WTC11 (cell line): ENCODE measurements at regions not wholly inside any gene's neighbourhood (a gene's known extent, or its start where the extent isn't known, plus 50 kb on each side); places are given as distances from the start of the nearest gene placed in this dataset.
A peak's percentile ranks its signal among the peaks of the same experiment; 100 is the strongest.

Experiments used
- ELF4 ChIP-seq: sonication (generic); formaldehyde crosslinking; IDR thresholded peaks from 2 replicates; pipeline ENCODE4 v1.8.1; 2022; ENCODE audit warnings: low read depth, mild to moderate bottlenecking, moderate library complexity, missing genetic modification reagents
- GRHL2 ChIP-seq: fragments of 250-450 bp; sonication (Bioruptor Pico); IDR thresholded peaks from 2 replicates; pipeline ENCODE4 v1.8.0; 2022; ENCODE audit warnings: mild to moderate bottlenecking, moderate library complexity; ENCODE audit not compliant: insufficient replicate concordance, severe bottlenecking
- HMGA2 ChIP-seq: fragments of 250-450 bp; sonication (Bioruptor Pico); IDR thresholded peaks from 2 replicates; pipeline ENCODE4 v1.4.0; 2021; ENCODE audit warnings: mild to moderate bottlenecking, moderate library complexity
- MXD4 ChIP-seq: fragments of 250-450 bp; sonication (Bioruptor Pico); IDR thresholded peaks from 2 replicates; pipeline ENCODE4 v1.8.0; 2021; ENCODE audit warnings: mild to moderate bottlenecking, moderate library complexity, borderline replicate concordance
- NFATC4 ChIP-seq: fragments of 250-450 bp; sonication (Bioruptor Pico); IDR thresholded peaks from 2 replicates; pipeline ENCODE4 v1.9.0; 2021; ENCODE audit warnings: mild to moderate bottlenecking
- NR2C2 ChIP-seq: sonication (generic); formaldehyde crosslinking; IDR thresholded peaks from 2 replicates; pipeline ENCODE4 v1.8.0; 2022; ENCODE audit warnings: mild to moderate bottlenecking, missing genetic modification reagents
- SOX15 ChIP-seq: fragments of 250-450 bp; sonication (Bioruptor Pico); IDR thresholded peaks from 2 replicates; pipeline ENCODE4 v1.9.0; 2021; ENCODE audit warnings: mild to moderate bottlenecking
- ZNF232 ChIP-seq: sonication (generic); formaldehyde crosslinking; IDR thresholded peaks from 2 replicates; pipeline ENCODE4 v1.8.0; 2022; ENCODE audit warnings: mild to moderate bottlenecking, missing genetic modification reagents
- TF ChIP-seq, protein P1 (sequence below): sonication (generic); formaldehyde crosslinking; IDR thresholded peaks from 2 replicates; pipeline ENCODE4 v1.8.1; 2022; ENCODE audit warnings: mild to moderate bottlenecking, missing genetic modification reagents, moderate library complexity, borderline replicate concordance
- TF ChIP-seq, protein P2 (sequence below): sonication (generic); formaldehyde crosslinking; IDR thresholded peaks from 2 replicates; pipeline ENCODE4 v1.8.0; 2023; ENCODE audit warnings: missing genetic modification reagents
- TF ChIP-seq, protein P3 (sequence below): sonication (generic); formaldehyde crosslinking; IDR thresholded peaks from 2 replicates; pipeline ENCODE4 v1.8.0; 2022; ENCODE audit warnings: missing genetic modification reagents
- TF ChIP-seq, protein P4 (sequence below): fragments of 250-450 bp; sonication (Bioruptor Pico); IDR thresholded peaks from 2 replicates; pipeline ENCODE4 v1.8.0; 2021; ENCODE audit warnings: mild to moderate bottlenecking
- TF ChIP-seq, protein P5 (sequence below): sonication (generic); formaldehyde crosslinking; IDR thresholded peaks from 2 replicates; pipeline ENCODE4 v1.8.1; 2022; ENCODE audit warnings: missing genetic modification reagents, borderline replicate concordance
- TF ChIP-seq, protein P6 (sequence below): fragments of 250-450 bp; sonication (Bioruptor Pico); IDR thresholded peaks from 2 replicates; pipeline ENCODE4 v1.9.0; 2021; ENCODE audit warnings: moderate library complexity, mild to moderate bottlenecking, inconsistent platforms, borderline replicate concordance
- TF ChIP-seq, protein P7 (sequence below): sonication (generic); formaldehyde crosslinking; IDR thresholded peaks from 2 replicates; pipeline ENCODE4 v1.8.1; 2023; ENCODE audit warnings: mild to moderate bottlenecking, missing genetic modification reagents, borderline replicate concordance
- TF ChIP-seq, protein P8 (sequence below): sonication (generic); formaldehyde crosslinking; IDR thresholded peaks from 2 replicates; pipeline ENCODE4 v1.8.1; 2022; ENCODE audit warnings: mild to moderate bottlenecking, moderate library complexity, missing genetic modification reagents
- TF ChIP-seq, protein P9 (sequence below): sonication (generic); formaldehyde crosslinking; IDR thresholded peaks from 2 replicates; pipeline ENCODE4 v1.8.1; 2022; ENCODE audit warnings: low read depth, mild to moderate bottlenecking, moderate library complexity, missing genetic modification reagents, borderline replicate concordance
- TF ChIP-seq, protein P10 (sequence below): sonication (generic); formaldehyde crosslinking; IDR thresholded peaks from 2 replicates; pipeline ENCODE4 v1.8.0; 2022; ENCODE audit warnings: mild to moderate bottlenecking, missing genetic modification reagents
- TF ChIP-seq, protein P11 (sequence below): sonication (generic); formaldehyde crosslinking; IDR thresholded peaks from 2 replicates; pipeline ENCODE4 v1.8.1; 2023; ENCODE audit warnings: mild to moderate bottlenecking, missing genetic modification reagents, moderate library complexity

DNA sequence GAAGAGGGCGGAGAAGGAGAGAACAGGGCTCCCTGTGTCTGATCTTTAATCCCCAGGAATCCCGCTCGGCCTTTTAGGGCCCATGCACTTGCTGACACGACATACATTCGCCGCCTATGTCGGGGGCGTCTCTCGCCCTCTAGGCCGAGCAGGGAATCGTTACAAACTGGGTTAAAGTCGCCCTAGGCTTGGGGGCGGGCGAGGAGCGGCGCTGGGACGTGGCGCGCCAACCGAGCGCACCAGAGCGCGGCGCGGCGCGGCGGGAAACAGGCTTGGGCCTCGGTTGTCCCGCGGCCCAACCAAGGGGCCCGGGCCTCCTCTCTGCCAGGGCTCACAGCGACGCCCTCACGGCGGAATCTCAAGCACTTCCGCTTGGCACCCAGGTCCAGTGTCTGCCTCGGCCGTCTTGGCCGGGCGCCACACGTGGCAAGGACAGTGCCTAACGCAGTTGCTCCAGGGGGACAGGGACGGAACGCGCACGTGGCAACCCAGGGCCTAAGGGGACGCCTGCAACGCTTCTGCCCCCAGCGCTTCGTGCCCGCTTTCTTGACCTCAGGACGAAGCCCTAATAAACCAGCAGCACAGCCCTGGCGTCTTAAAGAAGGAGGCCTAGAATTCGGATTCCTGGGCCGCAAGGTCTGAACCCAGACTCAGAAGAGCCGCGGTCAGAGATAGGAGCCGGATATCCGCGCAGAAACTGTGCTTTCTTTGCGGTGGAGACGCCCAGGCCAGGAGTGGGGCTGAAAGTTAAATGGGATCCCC, 71.5 kb downstream of the NCR2 start (continued):
- TF ChIP-seq, protein P1, sequence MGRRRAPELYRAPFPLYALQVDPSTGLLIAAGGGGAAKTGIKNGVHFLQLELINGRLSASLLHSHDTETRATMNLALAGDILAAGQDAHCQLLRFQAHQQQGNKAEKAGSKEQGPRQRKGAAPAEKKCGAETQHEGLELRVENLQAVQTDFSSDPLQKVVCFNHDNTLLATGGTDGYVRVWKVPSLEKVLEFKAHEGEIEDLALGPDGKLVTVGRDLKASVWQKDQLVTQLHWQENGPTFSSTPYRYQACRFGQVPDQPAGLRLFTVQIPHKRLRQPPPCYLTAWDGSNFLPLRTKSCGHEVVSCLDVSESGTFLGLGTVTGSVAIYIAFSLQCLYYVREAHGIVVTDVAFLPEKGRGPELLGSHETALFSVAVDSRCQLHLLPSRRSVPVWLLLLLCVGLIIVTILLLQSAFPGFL (CRISPR knock-in tag): no peak
- no peak for TF ChIP-seq SOX15 (CRISPR knock-in tag)
- TF ChIP-seq, protein P2, sequence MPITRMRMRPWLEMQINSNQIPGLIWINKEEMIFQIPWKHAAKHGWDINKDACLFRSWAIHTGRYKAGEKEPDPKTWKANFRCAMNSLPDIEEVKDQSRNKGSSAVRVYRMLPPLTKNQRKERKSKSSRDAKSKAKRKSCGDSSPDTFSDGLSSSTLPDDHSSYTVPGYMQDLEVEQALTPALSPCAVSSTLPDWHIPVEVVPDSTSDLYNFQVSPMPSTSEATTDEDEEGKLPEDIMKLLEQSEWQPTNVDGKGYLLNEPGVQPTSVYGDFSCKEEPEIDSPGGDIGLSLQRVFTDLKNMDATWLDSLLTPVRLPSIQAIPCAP (CRISPR knock-in tag): 0 out of 2 replicates have a peak, but pooled peaks have one; percentile 37
- no peak for TF ChIP-seq ZNF232 (CRISPR knock-in tag)
- TF ChIP-seq, protein P3, sequence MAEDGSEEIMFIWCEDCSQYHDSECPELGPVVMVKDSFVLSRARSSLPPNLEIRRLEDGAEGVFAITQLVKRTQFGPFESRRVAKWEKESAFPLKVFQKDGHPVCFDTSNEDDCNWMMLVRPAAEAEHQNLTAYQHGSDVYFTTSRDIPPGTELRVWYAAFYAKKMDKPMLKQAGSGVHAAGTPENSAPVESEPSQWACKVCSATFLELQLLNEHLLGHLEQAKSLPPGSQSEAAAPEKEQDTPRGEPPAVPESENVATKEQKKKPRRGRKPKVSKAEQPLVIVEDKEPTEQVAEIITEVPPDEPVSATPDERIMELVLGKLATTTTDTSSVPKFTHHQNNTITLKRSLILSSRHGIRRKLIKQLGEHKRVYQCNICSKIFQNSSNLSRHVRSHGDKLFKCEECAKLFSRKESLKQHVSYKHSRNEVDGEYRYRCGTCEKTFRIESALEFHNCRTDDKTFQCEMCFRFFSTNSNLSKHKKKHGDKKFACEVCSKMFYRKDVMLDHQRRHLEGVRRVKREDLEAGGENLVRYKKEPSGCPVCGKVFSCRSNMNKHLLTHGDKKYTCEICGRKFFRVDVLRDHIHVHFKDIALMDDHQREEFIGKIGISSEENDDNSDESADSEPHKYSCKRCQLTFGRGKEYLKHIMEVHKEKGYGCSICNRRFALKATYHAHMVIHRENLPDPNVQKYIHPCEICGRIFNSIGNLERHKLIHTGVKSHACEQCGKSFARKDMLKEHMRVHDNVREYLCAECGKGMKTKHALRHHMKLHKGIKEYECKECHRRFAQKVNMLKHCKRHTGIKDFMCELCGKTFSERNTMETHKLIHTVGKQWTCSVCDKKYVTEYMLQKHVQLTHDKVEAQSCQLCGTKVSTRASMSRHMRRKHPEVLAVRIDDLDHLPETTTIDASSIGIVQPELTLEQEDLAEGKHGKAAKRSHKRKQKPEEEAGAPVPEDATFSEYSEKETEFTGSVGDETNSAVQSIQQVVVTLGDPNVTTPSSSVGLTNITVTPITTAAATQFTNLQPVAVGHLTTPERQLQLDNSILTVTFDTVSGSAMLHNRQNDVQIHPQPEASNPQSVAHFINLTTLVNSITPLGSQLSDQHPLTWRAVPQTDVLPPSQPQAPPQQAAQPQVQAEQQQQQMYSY (CRISPR knock-in tag): no peak
- TF ChIP-seq NR2C2 (CRISPR knock-in tag): no peak; the same call in 1 of the 2 replicates
- TF ChIP-seq, protein P4, sequence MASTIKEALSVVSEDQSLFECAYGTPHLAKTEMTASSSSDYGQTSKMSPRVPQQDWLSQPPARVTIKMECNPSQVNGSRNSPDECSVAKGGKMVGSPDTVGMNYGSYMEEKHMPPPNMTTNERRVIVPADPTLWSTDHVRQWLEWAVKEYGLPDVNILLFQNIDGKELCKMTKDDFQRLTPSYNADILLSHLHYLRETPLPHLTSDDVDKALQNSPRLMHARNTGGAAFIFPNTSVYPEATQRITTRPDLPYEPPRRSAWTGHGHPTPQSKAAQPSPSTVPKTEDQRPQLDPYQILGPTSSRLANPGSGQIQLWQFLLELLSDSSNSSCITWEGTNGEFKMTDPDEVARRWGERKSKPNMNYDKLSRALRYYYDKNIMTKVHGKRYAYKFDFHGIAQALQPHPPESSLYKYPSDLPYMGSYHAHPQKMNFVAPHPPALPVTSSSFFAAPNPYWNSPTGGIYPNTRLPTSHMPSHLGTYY (CRISPR knock-in tag): no peak
- TF ChIP-seq, protein P5, sequence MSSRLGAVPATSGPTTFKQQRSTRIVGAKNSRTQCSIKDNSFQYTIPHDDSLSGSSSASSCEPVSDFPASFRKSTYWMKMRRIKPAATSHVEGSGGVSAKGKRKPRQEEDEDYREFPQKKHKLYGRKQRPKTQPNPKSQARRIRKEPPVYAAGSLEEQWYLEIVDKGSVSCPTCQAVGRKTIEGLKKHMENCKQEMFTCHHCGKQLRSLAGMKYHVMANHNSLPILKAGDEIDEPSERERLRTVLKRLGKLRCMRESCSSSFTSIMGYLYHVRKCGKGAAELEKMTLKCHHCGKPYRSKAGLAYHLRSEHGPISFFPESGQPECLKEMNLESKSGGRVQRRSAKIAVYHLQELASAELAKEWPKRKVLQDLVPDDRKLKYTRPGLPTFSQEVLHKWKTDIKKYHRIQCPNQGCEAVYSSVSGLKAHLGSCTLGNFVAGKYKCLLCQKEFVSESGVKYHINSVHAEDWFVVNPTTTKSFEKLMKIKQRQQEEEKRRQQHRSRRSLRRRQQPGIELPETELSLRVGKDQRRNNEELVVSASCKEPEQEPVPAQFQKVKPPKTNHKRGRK (CRISPR knock-in tag): 0 out of 2 replicates have a peak, but pooled peaks have one; percentile 41
- TF ChIP-seq, protein P6, sequence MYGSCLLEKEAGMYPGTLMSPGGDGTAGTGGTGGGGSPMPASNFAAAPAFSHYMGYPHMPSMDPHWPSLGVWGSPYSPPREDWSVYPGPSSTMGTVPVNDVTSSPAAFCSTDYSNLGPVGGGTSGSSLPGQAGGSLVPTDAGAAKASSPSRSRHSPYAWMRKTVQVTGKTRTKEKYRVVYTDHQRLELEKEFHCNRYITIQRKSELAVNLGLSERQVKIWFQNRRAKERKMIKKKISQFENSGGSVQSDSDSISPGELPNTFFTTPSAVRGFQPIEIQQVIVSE: no peak
- TF ChIP-seq, protein P7, sequence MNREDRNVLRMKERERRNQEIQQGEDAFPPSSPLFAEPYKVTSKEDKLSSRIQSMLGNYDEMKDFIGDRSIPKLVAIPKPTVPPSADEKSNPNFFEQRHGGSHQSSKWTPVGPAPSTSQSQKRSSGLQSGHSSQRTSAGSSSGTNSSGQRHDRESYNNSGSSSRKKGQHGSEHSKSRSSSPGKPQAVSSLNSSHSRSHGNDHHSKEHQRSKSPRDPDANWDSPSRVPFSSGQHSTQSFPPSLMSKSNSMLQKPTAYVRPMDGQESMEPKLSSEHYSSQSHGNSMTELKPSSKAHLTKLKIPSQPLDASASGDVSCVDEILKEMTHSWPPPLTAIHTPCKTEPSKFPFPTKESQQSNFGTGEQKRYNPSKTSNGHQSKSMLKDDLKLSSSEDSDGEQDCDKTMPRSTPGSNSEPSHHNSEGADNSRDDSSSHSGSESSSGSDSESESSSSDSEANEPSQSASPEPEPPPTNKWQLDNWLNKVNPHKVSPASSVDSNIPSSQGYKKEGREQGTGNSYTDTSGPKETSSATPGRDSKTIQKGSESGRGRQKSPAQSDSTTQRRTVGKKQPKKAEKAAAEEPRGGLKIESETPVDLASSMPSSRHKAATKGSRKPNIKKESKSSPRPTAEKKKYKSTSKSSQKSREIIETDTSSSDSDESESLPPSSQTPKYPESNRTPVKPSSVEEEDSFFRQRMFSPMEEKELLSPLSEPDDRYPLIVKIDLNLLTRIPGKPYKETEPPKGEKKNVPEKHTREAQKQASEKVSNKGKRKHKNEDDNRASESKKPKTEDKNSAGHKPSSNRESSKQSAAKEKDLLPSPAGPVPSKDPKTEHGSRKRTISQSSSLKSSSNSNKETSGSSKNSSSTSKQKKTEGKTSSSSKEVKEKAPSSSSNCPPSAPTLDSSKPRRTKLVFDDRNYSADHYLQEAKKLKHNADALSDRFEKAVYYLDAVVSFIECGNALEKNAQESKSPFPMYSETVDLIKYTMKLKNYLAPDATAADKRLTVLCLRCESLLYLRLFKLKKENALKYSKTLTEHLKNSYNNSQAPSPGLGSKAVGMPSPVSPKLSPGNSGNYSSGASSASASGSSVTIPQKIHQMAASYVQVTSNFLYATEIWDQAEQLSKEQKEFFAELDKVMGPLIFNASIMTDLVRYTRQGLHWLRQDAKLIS (CRISPR knock-in tag): no peak
- TF ChIP-seq, protein P8, sequence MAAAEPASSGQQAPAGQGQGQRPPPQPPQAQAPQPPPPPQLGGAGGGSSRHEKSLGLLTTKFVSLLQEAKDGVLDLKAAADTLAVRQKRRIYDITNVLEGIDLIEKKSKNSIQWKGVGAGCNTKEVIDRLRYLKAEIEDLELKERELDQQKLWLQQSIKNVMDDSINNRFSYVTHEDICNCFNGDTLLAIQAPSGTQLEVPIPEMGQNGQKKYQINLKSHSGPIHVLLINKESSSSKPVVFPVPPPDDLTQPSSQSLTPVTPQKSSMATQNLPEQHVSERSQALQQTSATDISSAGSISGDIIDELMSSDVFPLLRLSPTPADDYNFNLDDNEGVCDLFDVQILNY (CRISPR knock-in tag): 0 out of 2 replicates have a peak, but pooled peaks have one; percentile 49
- TF ChIP-seq, protein P9, sequence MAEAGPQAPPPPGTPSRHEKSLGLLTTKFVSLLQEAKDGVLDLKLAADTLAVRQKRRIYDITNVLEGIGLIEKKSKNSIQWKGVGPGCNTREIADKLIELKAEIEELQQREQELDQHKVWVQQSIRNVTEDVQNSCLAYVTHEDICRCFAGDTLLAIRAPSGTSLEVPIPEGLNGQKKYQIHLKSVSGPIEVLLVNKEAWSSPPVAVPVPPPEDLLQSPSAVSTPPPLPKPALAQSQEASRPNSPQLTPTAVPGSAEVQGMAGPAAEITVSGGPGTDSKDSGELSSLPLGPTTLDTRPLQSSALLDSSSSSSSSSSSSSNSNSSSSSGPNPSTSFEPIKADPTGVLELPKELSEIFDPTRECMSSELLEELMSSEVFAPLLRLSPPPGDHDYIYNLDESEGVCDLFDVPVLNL (CRISPR knock-in tag): peak; percentile 82
- no peak for TF ChIP-seq MXD4 (CRISPR knock-in tag)
- TF ChIP-seq HMGA2 (CRISPR knock-in tag): no peak
- no peak for TF ChIP-seq NFATC4 (CRISPR knock-in tag)
- no peak for TF ChIP-seq ELF4 (CRISPR knock-in tag)
- no peak for TF ChIP-seq GRHL2 (CRISPR knock-in tag)
- TF ChIP-seq, protein P10, sequence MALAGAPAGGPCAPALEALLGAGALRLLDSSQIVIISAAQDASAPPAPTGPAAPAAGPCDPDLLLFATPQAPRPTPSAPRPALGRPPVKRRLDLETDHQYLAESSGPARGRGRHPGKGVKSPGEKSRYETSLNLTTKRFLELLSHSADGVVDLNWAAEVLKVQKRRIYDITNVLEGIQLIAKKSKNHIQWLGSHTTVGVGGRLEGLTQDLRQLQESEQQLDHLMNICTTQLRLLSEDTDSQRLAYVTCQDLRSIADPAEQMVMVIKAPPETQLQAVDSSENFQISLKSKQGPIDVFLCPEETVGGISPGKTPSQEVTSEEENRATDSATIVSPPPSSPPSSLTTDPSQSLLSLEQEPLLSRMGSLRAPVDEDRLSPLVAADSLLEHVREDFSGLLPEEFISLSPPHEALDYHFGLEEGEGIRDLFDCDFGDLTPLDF (CRISPR knock-in tag): no peak
- TF ChIP-seq, protein P11, sequence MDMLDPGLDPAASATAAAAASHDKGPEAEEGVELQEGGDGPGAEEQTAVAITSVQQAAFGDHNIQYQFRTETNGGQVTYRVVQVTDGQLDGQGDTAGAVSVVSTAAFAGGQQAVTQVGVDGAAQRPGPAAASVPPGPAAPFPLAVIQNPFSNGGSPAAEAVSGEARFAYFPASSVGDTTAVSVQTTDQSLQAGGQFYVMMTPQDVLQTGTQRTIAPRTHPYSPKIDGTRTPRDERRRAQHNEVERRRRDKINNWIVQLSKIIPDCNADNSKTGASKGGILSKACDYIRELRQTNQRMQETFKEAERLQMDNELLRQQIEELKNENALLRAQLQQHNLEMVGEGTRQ (CRISPR knock-in tag): peak; percentile 47
